GM21447 (cell line): ENCODE measurements at regions not wholly inside any gene's neighbourhood (a gene's known extent, or its start where the extent isn't known, plus 50 kb on each side); places are given as distances from the start of the nearest gene placed in this dataset.

ENCODE experiments used
- ATAC-seq: cut with Tn5 transposase; IDR thresholded peaks from one replicate; pipeline ENCODE4 v1.9.1; 2021; ENCODE audit not compliant: unreplicated experiment

GRCh38 chr2:120620025-120620793, 115.5 kb upstream of the GLI2 start:
- no peak for ATAC-seq

DNA sequence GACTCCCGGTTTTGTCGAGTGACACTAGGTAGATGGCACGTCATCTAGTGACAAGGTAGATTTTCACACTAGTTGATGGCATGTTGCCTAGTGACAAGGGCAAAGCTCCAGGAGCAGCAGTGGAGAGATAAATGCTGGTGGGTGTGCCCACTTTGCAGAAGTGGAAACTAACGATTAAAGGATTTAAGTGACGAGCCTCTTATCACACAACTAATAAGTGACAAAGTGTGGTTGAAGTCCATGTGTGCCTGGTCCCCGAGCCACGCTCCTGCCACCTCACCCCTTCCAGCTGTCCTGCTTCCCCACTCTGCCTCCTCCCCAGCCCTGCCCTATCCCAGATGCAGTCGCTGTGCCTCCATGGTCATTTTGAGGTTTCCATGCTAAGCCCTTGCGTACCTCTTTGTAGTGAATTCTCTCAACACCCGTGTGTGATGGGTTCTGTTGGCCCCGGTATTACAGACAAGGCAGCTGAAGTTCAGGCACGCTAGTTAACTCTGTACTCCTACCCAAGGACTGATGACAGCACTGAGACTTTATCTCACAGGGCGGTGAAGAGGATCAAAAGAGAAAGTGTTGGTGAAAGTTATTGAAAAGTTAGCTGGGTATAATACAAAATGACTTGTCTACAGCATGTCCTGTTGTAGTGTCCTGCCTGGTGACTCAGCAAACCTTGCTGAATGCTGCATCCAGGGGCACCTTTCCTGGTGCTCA, 113.4 kb upstream of the GLI2 start:
- ATAC-seq = no peak

- ATAC-seq = no peak
These were observed 112.5 kb upstream of the GLI2 start for GRCh38 chr2:120622886-120623753.

GRCh38 chr2:120624061-120624737, 111.5 kb upstream of the GLI2 start:
- no peak for ATAC-seq

- no peak for ATAC-seq
These were observed 110.8 kb upstream of the GLI2 start for GRCh38 chr2:120624738-120625446.

GRCh38 chr2:120625865-120626560, 109.7 kb upstream of the GLI2 start:
- ATAC-seq = no peak

GRCh38 chr2:120626566-120626965, 109.1 kb upstream of the GLI2 start:
- no peak for ATAC-seq

GRCh38 chr2:120628248-120628647, 107.4 kb upstream of the GLI2 start:
- ATAC-seq = no peak

DNA sequence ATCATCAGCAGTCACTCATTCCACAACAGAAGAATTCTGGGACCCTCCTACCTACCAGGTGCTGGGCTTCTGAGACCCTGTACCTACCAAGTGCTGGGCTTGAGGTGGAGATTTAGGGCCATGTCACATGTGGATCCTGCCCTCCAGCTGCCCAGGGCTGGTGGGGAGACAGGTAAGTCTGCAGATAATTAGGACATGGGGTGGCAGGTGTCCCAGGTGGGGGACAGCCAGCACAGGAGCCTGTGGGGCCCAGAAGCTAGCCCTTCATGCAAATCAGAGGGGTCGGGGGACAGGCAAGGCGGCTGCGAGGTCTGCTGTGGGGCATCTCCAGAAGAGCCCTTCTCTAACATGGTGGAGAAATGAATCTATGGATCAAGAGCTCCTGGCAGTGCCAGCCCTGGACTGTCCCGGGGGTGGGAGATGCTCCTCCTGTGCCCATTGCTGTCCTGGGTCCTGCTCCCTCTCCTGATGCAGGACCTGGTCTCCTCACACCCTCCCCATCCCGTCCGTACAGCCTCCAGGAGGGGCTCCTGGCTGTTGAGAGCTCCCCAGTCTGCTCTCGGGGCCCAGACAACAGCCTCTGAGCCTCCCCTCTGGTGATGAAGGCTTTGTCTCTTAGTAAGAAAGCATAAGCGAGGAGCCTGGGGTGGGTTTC, 106.3 kb upstream of the GLI2 start:
- no peak for ATAC-seq

- no peak for ATAC-seq
These were observed 105.5 kb upstream of the GLI2 start for GRCh38 chr2:120630031-120630701.

DNA sequence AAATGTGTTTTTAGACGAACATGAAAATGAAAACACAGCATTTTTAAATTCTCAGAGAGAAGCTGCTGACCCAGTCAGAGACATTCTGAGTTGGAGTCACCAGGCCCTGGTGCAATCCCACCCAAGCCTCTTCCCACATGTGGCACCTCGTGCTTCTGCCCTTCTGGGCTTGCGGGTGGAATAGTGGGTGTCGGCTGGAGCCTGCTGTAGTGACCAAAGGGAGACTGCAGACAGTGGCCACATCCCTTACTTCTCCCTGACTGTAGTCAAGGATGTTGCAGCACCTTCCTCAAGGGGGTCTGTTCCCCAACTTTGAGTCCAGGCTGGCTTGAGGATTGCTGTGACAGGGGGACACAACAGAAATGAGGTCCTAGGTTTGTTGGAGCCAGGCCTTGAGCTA, 104.4 kb upstream of the GLI2 start:
- ATAC-seq = no peak

DNA sequence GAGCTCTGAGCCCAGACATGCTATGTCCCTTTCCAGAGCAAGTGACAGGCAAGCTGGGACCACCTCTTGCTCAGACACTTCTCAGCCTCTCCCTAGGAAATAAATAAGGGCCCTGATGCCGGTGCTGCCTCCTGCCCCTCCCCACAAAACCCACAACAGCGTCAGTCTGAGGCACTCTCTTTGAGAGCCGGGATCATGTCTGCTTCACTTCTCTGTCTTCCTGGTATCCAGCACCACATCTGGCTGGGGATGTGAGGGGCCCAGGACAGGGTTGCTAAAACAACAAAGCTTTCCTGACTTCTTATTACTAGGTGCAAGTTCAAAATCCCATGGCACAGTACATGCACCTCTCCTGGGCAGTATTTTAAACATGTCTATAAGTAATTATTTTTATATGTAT, 103.9 kb upstream of the GLI2 start:
- no peak for ATAC-seq

- ATAC-seq = no peak
These were observed 102.6 kb upstream of the GLI2 start for GRCh38 chr2:120632796-120633646.

- no peak for ATAC-seq
These were observed 101.1 kb upstream of the GLI2 start for GRCh38 chr2:120634533-120634932.

DNA sequence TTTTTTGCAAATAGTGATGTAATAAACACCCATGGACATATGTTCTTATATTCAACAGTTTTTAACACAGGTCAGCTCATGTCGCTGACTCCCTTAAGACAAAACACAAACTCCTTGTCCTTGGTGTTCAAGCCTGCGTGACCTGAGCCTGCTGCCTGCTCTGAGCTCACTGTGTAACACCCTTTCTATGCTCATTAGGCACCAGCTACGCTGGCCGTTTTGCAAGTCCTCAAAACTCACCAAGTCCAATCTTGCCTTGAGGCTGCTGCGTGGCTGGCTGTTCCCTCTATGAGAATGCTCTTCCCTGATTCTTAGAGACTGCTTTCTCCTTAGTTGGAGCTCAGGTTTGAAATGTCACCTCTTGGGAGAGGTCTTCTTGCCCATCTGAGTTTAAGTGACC, 100.5 kb upstream of the GLI2 start:
- no peak for ATAC-seq

GRCh38 chr2:120637847-120638246, 97.8 kb upstream of the GLI2 start:
- ATAC-seq = no peak

GRCh38 chr2:120638450-120638849, 97.2 kb upstream of the GLI2 start:
- no peak for ATAC-seq

GRCh38 chr2:120641366-120641771, 94.3 kb upstream of the GLI2 start:
- no peak for ATAC-seq
